A549 (cell line): ENCODE measurements at regions not wholly inside any gene's neighbourhood (a gene's known extent, or its start where the extent isn't known, plus 50 kb on each side); places are given as distances from the start of the nearest gene placed in this dataset.

Source experiments
- ATAC-seq, 2 experiments: fragments of 200-7000 bp in 1 of 2; fragments of >200 bp in 1 of 2; cut with Nextera tagmentation in 1 of 2; cut with Tn5 transposase in 1 of 2; 3 replicates each; pipeline versions ENCODE4 v1.8.0 to v1.9.1; 2018 to 2020; ENCODE audit warnings: mild to moderate bottlenecking in 1 of 2, moderate library complexity in 1 of 2
- CTCF ChIA-PET: fragments of 300-600 bp; sonication (Branson Sonifier 250); formaldehyde crosslinking; extraction: SDS; loops from one replicate; lab custom pipeline; 2021; ENCODE audit warnings: antibody characterized with exemption, inconsistent platforms; lab: Yijun Ruan, JAX
- POLR2A ChIA-PET: fragments of 350-600 bp; formaldehyde crosslinking; extraction: SDS; loops from one replicate; lab custom pipeline; 2021; ENCODE audit warnings: antibody characterized with exemption, inconsistent platforms; lab: Yijun Ruan, JAX
- DNase-seq, 2 experiments: peaks; one replicate each; pipeline versions ENCODE4 v3.0.0 to v3.0.0-alpha.2; 2011 to 2016; ENCODE audit warnings: low read depth in 1 of 2, low spot score in 1 of 2
- FAIRE-seq: peaks from 2 replicates; lab custom pipeline; 2011; peaks lifted over from hg19 to GRCh38; lab: Jason Lieb, UNC
- H3K27ac ChIP-seq, 2 experiments: fragments of >200 bp; sonication (Bioruptor Twin); formaldehyde crosslinking; 3 replicates each; pipeline ENCODE4 v1.5.1; 2016 to 2017
- H3K4me1 ChIP-seq: fragments of >200 bp; sonication (Bioruptor Twin); formaldehyde crosslinking; 3 replicates; pipeline ENCODE4 v1.6.1; 2016
- H3K4me2 ChIP-seq: fragments of >200 bp; sonication (Bioruptor Twin); formaldehyde crosslinking; 3 replicates; pipeline ENCODE4 v1.6.1; 2016
- H3K4me3 ChIP-seq: fragments of >200 bp; sonication (Bioruptor Twin); formaldehyde crosslinking; 3 replicates; pipeline ENCODE4 v1.5.1; 2016
- H3K9me3 ChIP-seq: fragments of >200 bp; sonication (Bioruptor Twin); formaldehyde crosslinking; 3 replicates; pipeline ENCODE4 v1.6.1; 2016
- CBX2 ChIP-seq: fragments of 200-600 bp; sonication (generic); IDR thresholded peaks from 2 replicates; pipeline ENCODE4 v1.6.1; 2016; ENCODE audit warnings: low read depth, mild to moderate bottlenecking, borderline replicate concordance
- CBX8 ChIP-seq: fragments of 200-600 bp; sonication (generic); IDR thresholded peaks from 2 replicates; pipeline ENCODE4 v1.6.1; 2016
- CEBPB ChIP-seq, 2 experiments: fragments of >200 bp in 1 of 2; sonication (Bioruptor Twin) in 1 of 2; formaldehyde crosslinking in 1 of 2; IDR thresholded peaks; 2 replicates each; pipeline ENCODE4 v1.6.1; 2012 to 2016
- EHF ChIP-seq: fragments of 250-450 bp; sonication (Bioruptor Pico); IDR thresholded peaks from 2 replicates; pipeline ENCODE4 v1.5.0; 2020; ENCODE audit warnings: mild to moderate bottlenecking
- EHMT2 ChIP-seq: fragments of 200-600 bp; sonication (generic); IDR thresholded peaks from 2 replicates; pipeline ENCODE4 v1.6.1; 2016; ENCODE audit warnings: antibody characterized with exemption, low read depth, mild to moderate bottlenecking, moderate library complexity
- EP300 ChIP-seq, 2 experiments: fragments of >200 bp; sonication (Bioruptor Twin); formaldehyde crosslinking; IDR thresholded peaks; 2 replicates in 1 of 2; 3 replicates in 1 of 2; pipeline ENCODE4 v1.6.1; 2016 to 2017
- ESRRA ChIP-seq: fragments of 150-350 bp; IDR thresholded peaks from 2 replicates; pipeline ENCODE4 v1.6.1; 2014; ENCODE audit warnings: mild to moderate bottlenecking, low read length, borderline replicate concordance
- FOSL2 ChIP-seq, 2 experiments: fragments of 450-650 bp in 1 of 2; fragments of >200 bp in 1 of 2; sonication (Bioruptor Twin) in 1 of 2; formaldehyde crosslinking; IDR thresholded peaks; 2 replicates each; pipeline versions ENCODE4 v1.5.0 to v1.6.1; 2016 to 2020; ENCODE audit warnings: mild to moderate bottlenecking in 1 of 2, moderate library complexity in 1 of 2
- FOXS1 ChIP-seq: fragments of 250-450 bp; sonication (Bioruptor Pico); IDR thresholded peaks from 2 replicates; pipeline ENCODE4 v1.5.0; 2020; ENCODE audit warnings: mild to moderate bottlenecking, moderate library complexity
- HDAC2 ChIP-seq: fragments of 200-600 bp; sonication (generic); IDR thresholded peaks from 2 replicates; pipeline ENCODE4 v1.6.1; 2016
- HOXB13 ChIP-seq: fragments of 250-450 bp; sonication (Bioruptor Pico); IDR thresholded peaks from 2 replicates; pipeline ENCODE4 v1.5.0; 2020; ENCODE audit warnings: low read depth, mild to moderate bottlenecking, moderate library complexity
- HOXB5 ChIP-seq: fragments of 250-450 bp; sonication (Bioruptor Pico); IDR thresholded peaks from 2 replicates; pipeline ENCODE4 v1.5.0; 2020; ENCODE audit warnings: mild to moderate bottlenecking, moderate library complexity
- JUNB ChIP-seq: fragments of >200 bp; sonication (Bioruptor Twin); formaldehyde crosslinking; IDR thresholded peaks from 2 replicates; pipeline ENCODE4 v1.6.1; 2016
- KDM1A ChIP-seq: fragments of 200-600 bp; sonication (generic); IDR thresholded peaks from 2 replicates; pipeline ENCODE4 v1.6.1; 2016; ENCODE audit warnings: low read depth, mild to moderate bottlenecking
- KDM5A ChIP-seq: fragments of 200-600 bp; sonication (generic); IDR thresholded peaks from 2 replicates; pipeline ENCODE4 v1.6.1; 2016; ENCODE audit warnings: antibody characterized with exemption, mild to moderate bottlenecking
- MAFK ChIP-seq: fragments of 450-650 bp; IDR thresholded peaks from 2 replicates; pipeline ENCODE4 v1.6.1; 2014; ENCODE audit not compliant: partially characterized antibody
- MYC ChIP-seq: IDR thresholded peaks from 2 replicates; pipeline ENCODE4 v1.6.1; 2012; ENCODE audit warnings: mild to moderate bottlenecking, inconsistent platforms, low read length, improper control_type of control experiment, borderline replicate concordance
- NFE2L2 ChIP-seq: fragments of 150-350 bp; conservative IDR thresholded peaks from 2 replicates; pipeline ENCODE4 v1.6.1; 2014; ENCODE audit warnings: low read length
- NR3C1 ChIP-seq: fragments of >200 bp; sonication (Bioruptor Twin); formaldehyde crosslinking; IDR thresholded peaks from 3 replicates; pipeline ENCODE4 v1.6.1; 2017
- PHF8 ChIP-seq: fragments of 200-600 bp; sonication (generic); IDR thresholded peaks from 2 replicates; pipeline ENCODE4 v1.6.1; 2016; ENCODE audit warnings: low read depth, mild to moderate bottlenecking, antibody characterized with exemption, moderate library complexity, borderline replicate concordance
- RAD21 ChIP-seq, 2 experiments: fragments of >200 bp in 1 of 2; sonication (Bioruptor Twin) in 1 of 2; formaldehyde crosslinking in 1 of 2; IDR thresholded peaks in 1 of 2; conservative IDR thresholded peaks in 1 of 2; 2 replicates in 1 of 2; 3 replicates in 1 of 2; pipeline ENCODE4 v1.6.1; 2012 to 2018; ENCODE audit warnings: inconsistent platforms in 1 of 2
- SMC3 ChIP-seq: fragments of >200 bp; sonication (Bioruptor Twin); formaldehyde crosslinking; IDR thresholded peaks from 3 replicates; pipeline ENCODE4 v1.6.1; 2018; ENCODE audit warnings: inconsistent platforms
- SREBF2 ChIP-seq: fragments of 450-650 bp; IDR thresholded peaks from 2 replicates; pipeline ENCODE4 v1.6.1; 2014; ENCODE audit warnings: mild to moderate bottlenecking, moderate library complexity
- ZC3H11A ChIP-seq: fragments of 450-650 bp; IDR thresholded peaks from 2 replicates; pipeline ENCODE4 v1.6.1; 2014; ENCODE audit warnings: antibody characterized with exemption, mild to moderate bottlenecking
- ZFP36 ChIP-seq: fragments of 450-650 bp; IDR thresholded peaks from 2 replicates; pipeline ENCODE4 v1.6.1; 2014; ENCODE audit warnings: borderline replicate concordance; ENCODE audit not compliant: partially characterized antibody
- ZSCAN20 ChIP-seq: fragments of 250-450 bp; sonication (Bioruptor Pico); IDR thresholded peaks from 2 replicates; pipeline ENCODE4 v1.8.0; 2022; ENCODE audit warnings: mild to moderate bottlenecking, moderate library complexity
- WGBS: methylation state at CpG from one replicate; pipeline ENCODE4 v1.1.6; 2017; ENCODE audit errors: missing lambda C conversion rate; 5-methylcytosine and 5-hydroxymethylcytosine counted together
- TF ChIP-seq, protein P1 (sequence below): IDR thresholded peaks from 2 replicates; pipeline ENCODE4 v1.6.1; 2012
- TF ChIP-seq, protein P2 (sequence below): fragments of 450-650 bp; IDR thresholded peaks from 2 replicates; pipeline ENCODE4 v1.6.1; 2014; ENCODE audit warnings: antibody characterized with exemption
- TF ChIP-seq, protein P3 (sequence below): fragments of 250-450 bp; sonication (Bioruptor Pico); IDR thresholded peaks from 2 replicates; pipeline ENCODE4 v1.5.0; 2021; ENCODE audit warnings: mild to moderate bottlenecking, moderate library complexity, borderline replicate concordance
- TF ChIP-seq, protein P4 (sequence below): fragments of 150-350 bp; IDR thresholded peaks from 2 replicates; pipeline ENCODE4 v1.6.1; 2014; ENCODE audit warnings: low read depth, mild to moderate bottlenecking, low read length

DNA sequence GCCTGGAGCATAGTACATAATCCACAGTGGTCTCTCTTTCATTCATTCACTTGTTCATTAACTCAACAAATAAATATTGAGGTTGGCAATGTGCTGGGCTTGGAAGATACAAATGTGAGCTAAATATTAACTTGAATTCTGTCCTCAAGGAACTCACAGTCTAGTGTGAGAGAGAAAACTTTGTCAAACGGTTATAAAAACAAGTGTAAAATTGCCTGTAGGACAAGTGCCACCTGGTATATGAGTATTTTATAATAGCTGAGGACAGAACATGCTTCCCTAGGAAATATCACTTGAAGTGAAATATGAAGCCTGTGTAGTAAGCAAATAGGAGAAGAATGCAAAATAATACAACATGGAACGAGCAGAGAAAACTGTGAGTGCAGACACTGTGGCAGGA is 173.1 kb upstream of the CMC1 start:
- DNase-seq (no peak), ATAC-seq (no peak), FAIRE-seq (no peak)
- ChIA-PET POLR2A (no interaction called here), CTCF (no interaction called here)
- no peak overlapping the region for H3K27ac ChIP-seq
- H3K4me3 ChIP-seq, result no peak overlapping the region
- no peak for TF ChIP-seq HOXB5 (CRISPR knock-in tag)
- no peak for TF ChIP-seq ZFP36
- TF ChIP-seq HOXB13 (CRISPR knock-in tag), result no peak
- TF ChIP-seq, protein P1, sequence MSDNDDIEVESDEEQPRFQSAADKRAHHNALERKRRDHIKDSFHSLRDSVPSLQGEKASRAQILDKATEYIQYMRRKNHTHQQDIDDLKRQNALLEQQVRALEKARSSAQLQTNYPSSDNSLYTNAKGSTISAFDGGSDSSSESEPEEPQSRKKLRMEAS, result no peak
- TF ChIP-seq NFE2L2, result no peak
- TF ChIP-seq, protein P2, sequence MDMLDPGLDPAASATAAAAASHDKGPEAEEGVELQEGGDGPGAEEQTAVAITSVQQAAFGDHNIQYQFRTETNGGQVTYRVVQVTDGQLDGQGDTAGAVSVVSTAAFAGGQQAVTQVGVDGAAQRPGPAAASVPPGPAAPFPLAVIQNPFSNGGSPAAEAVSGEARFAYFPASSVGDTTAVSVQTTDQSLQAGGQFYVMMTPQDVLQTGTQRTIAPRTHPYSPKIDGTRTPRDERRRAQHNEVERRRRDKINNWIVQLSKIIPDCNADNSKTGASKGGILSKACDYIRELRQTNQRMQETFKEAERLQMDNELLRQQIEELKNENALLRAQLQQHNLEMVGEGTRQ, result no peak
- TF ChIP-seq SREBF2, result no peak
- TF ChIP-seq HDAC2, result no peak
- no peak for TF ChIP-seq MAFK
- TF ChIP-seq MYC, result no peak
- no peak for TF ChIP-seq ZC3H11A
- TF ChIP-seq FOSL2 (IDR thresholded peaks at IDR 0.05), result no peak
- TF ChIP-seq FOSL2 (CRISPR knock-in tag; IDR thresholded peaks at IDR 0.05), result no peak
- TF ChIP-seq ZSCAN20 (CRISPR knock-in tag), result no peak
- no peak for TF ChIP-seq EHMT2
- TF ChIP-seq CEBPB (IDR thresholded peaks at IDR 0.05), result no peak
- no peak for TF ChIP-seq FOXS1 (CRISPR knock-in tag)
- TF ChIP-seq, protein P3, sequence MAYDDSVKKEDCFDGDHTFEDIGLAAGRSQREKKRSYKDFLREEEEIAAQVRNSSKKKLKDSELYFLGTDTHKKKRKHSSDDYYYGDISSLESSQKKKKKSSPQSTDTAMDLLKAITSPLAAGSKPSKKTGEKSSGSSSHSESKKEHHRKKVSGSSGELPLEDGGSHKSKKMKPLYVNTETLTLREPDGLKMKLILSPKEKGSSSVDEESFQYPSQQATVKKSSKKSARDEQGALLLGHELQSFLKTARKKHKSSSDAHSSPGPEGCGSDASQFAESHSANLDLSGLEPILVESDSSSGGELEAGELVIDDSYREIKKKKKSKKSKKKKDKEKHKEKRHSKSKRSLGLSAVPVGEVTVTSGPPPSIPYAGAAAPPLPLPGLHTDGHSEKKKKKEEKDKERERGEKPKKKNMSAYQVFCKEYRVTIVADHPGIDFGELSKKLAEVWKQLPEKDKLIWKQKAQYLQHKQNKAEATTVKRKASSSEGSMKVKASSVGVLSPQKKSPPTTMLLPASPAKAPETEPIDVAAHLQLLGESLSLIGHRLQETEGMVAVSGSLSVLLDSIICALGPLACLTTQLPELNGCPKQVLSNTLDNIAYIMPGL (CRISPR knock-in tag), result no peak
- H3K4me1 ChIP-seq, result no peaks in the 10 kb centered on the region
- H3K4me2 ChIP-seq, result no peak overlapping the region
- 7% methylated on average over 2 of the region's 2 CpGs for WGBS
- peaks cover 3% of the 10 kb centered on the region; the same call in 1 of the 3 replicates for H3K9me3 ChIP-seq

DNA sequence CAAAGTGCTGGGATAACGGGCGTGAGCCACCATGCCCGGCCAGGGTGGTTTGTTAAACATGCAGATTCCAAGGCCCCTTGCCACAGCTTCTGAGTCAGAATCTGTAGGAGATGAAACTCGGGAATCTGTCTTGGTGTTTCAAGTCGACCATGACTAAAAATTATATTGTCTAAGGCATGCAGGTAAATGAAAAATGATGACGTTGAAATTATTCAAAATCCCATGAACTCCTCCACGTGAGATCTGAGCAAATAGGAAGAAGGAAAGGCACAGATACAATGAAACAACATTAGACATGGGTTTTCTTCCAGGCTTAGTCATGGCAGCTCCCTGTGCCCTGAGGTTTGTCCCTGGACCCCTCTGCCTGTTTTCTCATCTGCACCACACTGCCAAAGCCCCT is 172.0 kb upstream of the CMC1 start:
- DNase-seq, result no peak
- H3K4me1 ChIP-seq, result no peaks in the 10 kb centered on the region
- H3K27ac ChIP-seq, result no peak overlapping the region
- peaks cover 3% of the 10 kb centered on the region; the same call in 1 of the 3 replicates for H3K9me3 ChIP-seq
- no peak overlapping the region for H3K4me3 ChIP-seq
- 28% methylated on average over 7 of the region's 7 CpGs for whole genome bisulfite sequencing
- no peak for ATAC-seq
- FAIRE-seq, result no peak
- no peak overlapping the region for H3K4me2 ChIP-seq
- POLR2A ChIA-PET, result no interaction called here
- CTCF ChIA-PET, result no interaction called here
- TF ChIP-seq MAFK, result peak; percentile 60
- TF ChIP-seq KDM5A, result no peak
- TF ChIP-seq, all 56 proteins: peak for 1

DNA sequence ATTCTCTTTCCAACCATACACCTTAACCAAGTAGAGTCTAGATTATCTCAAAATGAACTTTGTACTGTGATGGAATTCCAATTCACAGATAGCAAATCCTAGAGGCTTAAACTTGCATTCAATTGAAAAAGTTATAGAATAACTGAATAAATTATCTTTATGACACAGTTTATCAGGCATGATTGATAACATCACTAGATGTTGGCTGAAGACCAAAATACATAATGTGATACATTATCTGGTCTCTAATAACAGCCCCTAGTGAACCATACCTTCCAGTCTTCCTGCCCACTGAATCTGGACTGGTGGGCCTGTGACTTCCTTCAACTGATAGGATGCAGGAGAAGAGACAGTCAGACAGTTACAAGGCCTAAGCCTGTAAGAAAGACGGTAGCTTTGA is 165.2 kb upstream of the CMC1 start:
- no peaks in the 10 kb centered on the region for H3K4me1 ChIP-seq
- CTCF ChIA-PET, result no interaction called here
- no peak overlapping the region for H3K4me3 ChIP-seq
- WGBS, result 71% methylated on average over 1 of the region's 1 CpG
- DNase-seq (no peak), FAIRE-seq (no peak), ATAC-seq (no peak)
- H3K27ac ChIP-seq, result no peak overlapping the region
- no peak overlapping the region for H3K4me2 ChIP-seq
- POLR2A ChIA-PET, result no interaction called here
- H3K9me3 ChIP-seq, result no peaks in the 10 kb centered on the region
- TF ChIP-seq CBX2, result no peak
- TF ChIP-seq JUNB, result no peak
- TF ChIP-seq ZC3H11A, result no peak
- no peak for TF ChIP-seq RAD21 (conservative IDR thresholded peaks at IDR 0.05 in 1 of 2, IDR thresholded peaks at IDR 0.05 in 1 of 2)
- TF ChIP-seq EHF (CRISPR knock-in tag), result no peak
- no peak for TF ChIP-seq KDM1A
- TF ChIP-seq ESRRA, result no peak
- TF ChIP-seq SREBF2, result no peak
- TF ChIP-seq, protein P3 (CRISPR knock-in tag), result no peak
- TF ChIP-seq SMC3, result no peak
- no peak for TF ChIP-seq EP300 (IDR thresholded peaks at IDR 0.05)
- TF ChIP-seq CBX8, result no peak
- TF ChIP-seq FOXS1 (CRISPR knock-in tag), result no peak
- no peak for TF ChIP-seq PHF8
- TF ChIP-seq MYC, result no peak
- TF ChIP-seq, protein P4, sequence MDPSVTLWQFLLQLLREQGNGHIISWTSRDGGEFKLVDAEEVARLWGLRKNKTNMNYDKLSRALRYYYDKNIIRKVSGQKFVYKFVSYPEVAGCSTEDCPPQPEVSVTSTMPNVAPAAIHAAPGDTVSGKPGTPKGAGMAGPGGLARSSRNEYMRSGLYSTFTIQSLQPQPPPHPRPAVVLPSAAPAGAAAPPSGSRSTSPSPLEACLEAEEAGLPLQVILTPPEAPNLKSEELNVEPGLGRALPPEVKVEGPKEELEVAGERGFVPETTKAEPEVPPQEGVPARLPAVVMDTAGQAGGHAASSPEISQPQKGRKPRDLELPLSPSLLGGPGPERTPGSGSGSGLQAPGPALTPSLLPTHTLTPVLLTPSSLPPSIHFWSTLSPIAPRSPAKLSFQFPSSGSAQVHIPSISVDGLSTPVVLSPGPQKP, result no peak
- TF ChIP-seq NR3C1, result no peak
- TF ChIP-seq, protein P1, result no peak
